Stimulated activated CD8-positive, alpha-beta memory T cell treated with anti-CD3 and anti-CD28 coated beads, Interleukin-7, amount 100 ng/mL, for 24 hours (primary cell): ENCODE measurements at regions not wholly inside any gene's neighbourhood (a gene's known extent, or its start where the extent isn't known, plus 50 kb on each side); places are given as distances from the start of the nearest gene placed in this dataset.

Source experiments
- DNase-seq: peaks from one replicate; pipeline ENCODE4 v3.0.0-alpha.2; 2020; ENCODE audit warnings: low read depth

GRCh38 chr9:89863837-89864236 is 259.0 kb downstream of the GADD45G start:
- no peak for DNase-seq

GRCh38 chr9:89864257-89864656 is 259.4 kb downstream of the GADD45G start:
- DNase-seq, result no peak

GRCh38 chr9:89864731-89865130 is 259.9 kb downstream of the GADD45G start:
- DNase-seq, result no peak

GRCh38 chr9:89865357-89865756 is 260.5 kb downstream of the GADD45G start:
- no peak for DNase-seq

- DNase-seq, result no peak
These were observed 261.2 kb downstream of the GADD45G start for GRCh38 chr9:89865981-89866380.

GRCh38 chr9:89866701-89867100 is 261.9 kb downstream of the GADD45G start:
- DNase-seq, result no peak

GRCh38 chr9:89868100-89868499 is 263.3 kb downstream of the GADD45G start:
- no peak for DNase-seq

- DNase-seq, result no peak
These were observed 265.2 kb downstream of the GADD45G start for GRCh38 chr9:89869793-89870580.

GRCh38 chr9:89871871-89872331 is 267.1 kb downstream of the GADD45G start:
- DNase-seq, result no peak

GRCh38 chr9:89872426-89872912 is 267.7 kb downstream of the GADD45G start:
- DNase-seq, result no peak

- no peak for DNase-seq
These were observed 268.3 kb downstream of the GADD45G start for GRCh38 chr9:89872913-89873707.

- no peak for DNase-seq
These were observed 269.0 kb downstream of the GADD45G start for GRCh38 chr9:89873801-89874200.

GRCh38 chr9:89874351-89875321 is 269.8 kb downstream of the GADD45G start:
- no peak for DNase-seq

- no peak for DNase-seq
These were observed 272.5 kb downstream of the GADD45G start for GRCh38 chr9:89877051-89878002.

- no peak for DNase-seq
These were observed 273.2 kb downstream of the GADD45G start for GRCh38 chr9:89878003-89878411.

- DNase-seq, result no peak
These were observed 273.9 kb downstream of the GADD45G start for GRCh38 chr9:89878687-89879086.

GRCh38 chr9:89879276-89879675 is 274.5 kb downstream of the GADD45G start:
- DNase-seq, result no peak

GRCh38 chr9:89879701-89880100 is 274.9 kb downstream of the GADD45G start:
- DNase-seq, result no peak

GRCh38 chr9:89880161-89880560 is 275.3 kb downstream of the GADD45G start:
- DNase-seq, result no peak

GRCh38 chr9:89880721-89881120 is 275.9 kb downstream of the GADD45G start:
- DNase-seq, result no peak

- DNase-seq, result no peak
These were observed 276.6 kb downstream of the GADD45G start for GRCh38 chr9:89881431-89881830.
